HepG2 (cell line): ENCODE measurements at regions not wholly inside any gene's neighbourhood (a gene's known extent, or its start where the extent isn't known, plus 50 kb on each side); places are given as distances from the start of the nearest gene placed in this dataset.

Experiments used
- ATF3 ChIP-seq: sonication (generic); formaldehyde crosslinking; IDR thresholded peaks from 2 replicates; pipeline ENCODE4 v1.4.0; 2020; ENCODE audit warnings: missing genetic modification reagents
- FOSL1 ChIP-seq: sonication (generic); formaldehyde crosslinking; IDR thresholded peaks from 2 replicates; pipeline ENCODE4 v1.9.0; 2021; ENCODE audit warnings: missing genetic modification reagents, borderline replicate concordance
- FOXK2 ChIP-seq: fragments of 450-650 bp; IDR thresholded peaks from 2 replicates; pipeline ENCODE4 v1.6.1; 2016
- GLI4 ChIP-seq: sonication (generic); formaldehyde crosslinking; IDR thresholded peaks from 2 replicates; pipeline ENCODE4 v1.5.1; 2020; ENCODE audit warnings: missing genetic modification reagents, mild to moderate bottlenecking, moderate library complexity, borderline replicate concordance
- KAT8 ChIP-seq: IDR thresholded peaks from 2 replicates; pipeline ENCODE4 v1.6.1; 2016; ENCODE audit warnings: missing genetic modification reagents, missing compliant biosample characterization
- PRDM4 ChIP-seq: sonication (generic); formaldehyde crosslinking; IDR thresholded peaks from 2 replicates; pipeline ENCODE4 v1.9.0; 2021; ENCODE audit warnings: missing genetic modification reagents, borderline replicate concordance
- RFX5 ChIP-seq: IDR thresholded peaks from 2 replicates; pipeline ENCODE4 v1.6.1; 2011; ENCODE audit warnings: low read depth, low read length, improper control_type of control experiment
- SMC3 ChIP-seq: IDR thresholded peaks from 2 replicates; pipeline ENCODE4 v1.6.1; 2011; ENCODE audit warnings: low read length, improper control_type of control experiment
- YEATS2 ChIP-seq: sonication (generic); formaldehyde crosslinking; IDR thresholded peaks from 2 replicates; pipeline ENCODE4 v1.4.0; 2020; ENCODE audit warnings: missing genetic modification reagents, borderline replicate concordance
- ZBTB7A ChIP-seq: sonication (generic); formaldehyde crosslinking; IDR thresholded peaks from 2 replicates; pipeline ENCODE4 v1.8.0; 2022; ENCODE audit warnings: mild to moderate bottlenecking, missing genetic modification reagents
- ZNF124 ChIP-seq: sonication (generic); formaldehyde crosslinking; IDR thresholded peaks from 2 replicates; pipeline ENCODE4 v1.4.0; 2020; ENCODE audit warnings: missing genetic modification reagents
- ZNF580 ChIP-seq: IDR thresholded peaks from 2 replicates; pipeline ENCODE4 v1.6.1; 2016; ENCODE audit warnings: low read depth, borderline replicate concordance

GRCh38 chr7:26508481-26508880 is 216.8 kb downstream of the SNX10 start:
- TF ChIP-seq ZNF124 (CRISPR knock-in tag) (no peak), ZBTB7A (CRISPR knock-in tag) (no peak), ATF3 (no peak), ZNF580 (no peak), SMC3 (no peak), KAT8 (CRISPR knock-in tag) (no peak), GLI4 (CRISPR knock-in tag) (no peak), YEATS2 (CRISPR knock-in tag) (no peak), FOXK2 (no peak), RFX5 (no peak), FOSL1 (CRISPR knock-in tag) (no peak), PRDM4 (CRISPR knock-in tag) (no peak)
